Mesendoderm (in vitro differentiated cells): ENCODE measurements at regions not wholly inside any gene's neighbourhood (a gene's known extent, or its start where the extent isn't known, plus 50 kb on each side); places are given as distances from the start of the nearest gene placed in this dataset.

ENCODE experiments used
- DNase-seq: peaks from one replicate; pipeline ENCODE4 v3.0.0; 2013
- H2AK5ac ChIP-seq: 2 replicates; pipeline ENCODE4 v1.6.1; 2013; ENCODE audit warnings: low read length, inconsistent platforms
- H2BK120ac ChIP-seq: 2 replicates; pipeline ENCODE4 v1.6.1; 2013; ENCODE audit warnings: low read depth, mild to moderate bottlenecking, low read length, moderate library complexity, mixed read lengths
- H2BK15ac ChIP-seq: replicated peaks from 2 replicates; pipeline ENCODE4 v1.6.1; 2013; ENCODE audit warnings: low read depth, mild to moderate bottlenecking, moderate library complexity
- H2BK5ac ChIP-seq: 2 replicates; pipeline ENCODE4 v1.6.1; 2013; ENCODE audit warnings: low read length, inconsistent platforms
- H3K18ac ChIP-seq: 2 replicates; pipeline ENCODE4 v1.6.1; 2013; ENCODE audit warnings: mild to moderate bottlenecking, low read length, mixed read lengths
- H3K23ac ChIP-seq: one replicate; pipeline ENCODE4 v1.6.1; 2013; ENCODE audit warnings: low read length
- H3K27ac ChIP-seq: 2 replicates; pipeline ENCODE4 v1.5.1; 2013; ENCODE audit warnings: low read depth, mild to moderate bottlenecking, inconsistent platforms, low read length, moderate library complexity
- H3K27me3 ChIP-seq: 2 replicates; pipeline ENCODE4 v1.6.1; 2013; ENCODE audit warnings: low read length, control low read depth, mild to moderate bottlenecking, inconsistent platforms; ENCODE audit not compliant: insufficient read depth, poor library complexity
- H3K36me3 ChIP-seq: 2 replicates; pipeline ENCODE4 v1.6.1; 2013; ENCODE audit warnings: low read length, inconsistent platforms; ENCODE audit not compliant: control insufficient read depth, insufficient read depth
- H3K4ac ChIP-seq: one replicate; pipeline ENCODE4 v1.6.1; 2013; ENCODE audit warnings: low read depth, mild to moderate bottlenecking, low read length, moderate library complexity
- H3K4me1 ChIP-seq: 2 replicates; pipeline ENCODE4 v1.6.1; 2013; ENCODE audit warnings: low read depth, low read length, inconsistent platforms; ENCODE audit not compliant: control insufficient read depth
- H3K4me2 ChIP-seq: 2 replicates; pipeline ENCODE4 v1.6.1; 2013; ENCODE audit warnings: low read length
- H3K4me3 ChIP-seq: 2 replicates; pipeline ENCODE4 v1.5.1; 2013; ENCODE audit warnings: mild to moderate bottlenecking, low read length
- H3K56ac ChIP-seq: one replicate; pipeline ENCODE4 v1.6.1; 2013; ENCODE audit warnings: low read length
- H3K79me1 ChIP-seq: 2 replicates; pipeline ENCODE4 v1.6.1; 2013; ENCODE audit warnings: low read length, inconsistent platforms
- H3K79me2 ChIP-seq: 2 replicates; pipeline ENCODE4 v1.6.1; 2013; ENCODE audit warnings: mild to moderate bottlenecking, low read length; ENCODE audit not compliant: control insufficient read depth, insufficient read depth
- H3K9ac ChIP-seq: 2 replicates; pipeline ENCODE4 v1.6.1; 2013; ENCODE audit warnings: low read length, inconsistent platforms
- H4K5ac ChIP-seq: one replicate; pipeline ENCODE4 v1.6.1; 2013; ENCODE audit warnings: low read length
- H4K8ac ChIP-seq: one replicate; pipeline ENCODE4 v1.6.1; 2013; ENCODE audit warnings: low read depth, mild to moderate bottlenecking, control low read depth, low read length, moderate library complexity
- WGBS: extraction: QIAGEN DNeasy Blood & Tissue Kit; methylation state at CpG from one replicate; pipeline ENCODE4 v1.1.7; 2013; ENCODE audit warnings: low lambda C conversion rate, missing lambda C conversion rate; ENCODE audit not compliant: insufficient coverage; ENCODE audit errors: extremely low coverage; 5-methylcytosine and 5-hydroxymethylcytosine counted together

GRCh38 chr2:30341500-30342267 lies 105.4 kb upstream of the LCLAT1 start:
- no peak overlapping the region for H2BK120ac ChIP-seq
- H3K4ac ChIP-seq: no peak overlapping the region
- H2BK15ac ChIP-seq: no peak overlapping the region
- H3K4me2 ChIP-seq: no peak overlapping the region
- H4K5ac ChIP-seq: no peak overlapping the region
- H3K79me2 ChIP-seq: no peaks in the 10 kb centered on the region
- no peak overlapping the region for H3K23ac ChIP-seq
- H3K27me3 ChIP-seq: no peaks in the 10 kb centered on the region
- no peak overlapping the region for H3K56ac ChIP-seq
- no peaks in the 10 kb centered on the region for H3K79me1 ChIP-seq
- H3K9ac ChIP-seq: no peak overlapping the region
- no peak overlapping the region for H3K27ac ChIP-seq
- H4K8ac ChIP-seq: no peak overlapping the region
- no peak overlapping the region for H2BK5ac ChIP-seq
- peaks cover 4% of the 10 kb centered on the region for H3K4me1 ChIP-seq
- no peak for DNase-seq
- WGBS: no CpG with 5 or more reads among the region's 8 CpGs
- H2AK5ac ChIP-seq: no peak overlapping the region
- H3K36me3 ChIP-seq: no peaks in the 10 kb centered on the region
- H3K18ac ChIP-seq: no peak overlapping the region
- no peak overlapping the region for H3K4me3 ChIP-seq

DNA sequence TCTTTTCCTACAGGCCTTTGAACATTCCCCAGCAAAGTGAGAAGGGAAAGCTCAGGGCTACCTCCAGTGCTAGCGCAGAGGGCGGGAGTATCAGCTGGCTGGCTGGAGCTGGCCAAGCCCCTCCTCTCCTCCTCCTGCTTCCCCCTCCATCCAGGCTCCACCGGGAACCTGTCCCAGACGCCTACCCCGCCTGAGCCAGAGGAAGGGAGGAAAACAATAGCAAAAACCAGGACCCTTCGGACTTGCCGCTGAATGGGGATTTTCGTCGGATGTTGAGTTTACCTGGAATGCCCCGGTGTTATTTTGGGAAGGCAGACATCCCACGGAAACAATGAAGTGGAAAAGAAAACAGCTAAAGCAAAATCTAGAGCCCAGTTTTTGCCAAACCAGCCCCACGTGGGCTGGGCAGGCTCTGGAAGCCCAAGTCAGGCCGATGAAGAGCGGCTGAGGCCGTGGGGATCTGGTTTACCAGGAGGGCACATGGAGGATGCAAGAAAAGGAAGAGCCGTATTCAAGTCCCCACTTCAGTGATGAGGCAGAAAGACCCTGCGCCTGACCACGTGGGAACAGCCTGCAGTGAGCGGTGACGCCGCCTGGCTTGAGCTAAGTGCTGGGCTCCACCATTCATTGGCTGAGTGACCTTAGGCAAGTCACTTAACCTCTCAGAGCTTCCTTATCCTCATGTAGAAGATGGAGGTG lies 100.4 kb upstream of the LCLAT1 start:
- H3K9ac ChIP-seq: peak overlapping the region; percentile 41
- H2BK120ac ChIP-seq: no peak overlapping the region
- no peak overlapping the region for H2BK15ac ChIP-seq
- no peak overlapping the region for H4K5ac ChIP-seq
- peaks cover 9% of the 10 kb centered on the region for H3K4me1 ChIP-seq
- H3K27ac ChIP-seq: peak overlapping the region; percentile 22
- no peak overlapping the region for H3K4me2 ChIP-seq
- peak overlapping the region; percentile 37 for H3K4ac ChIP-seq
- H3K4me3 ChIP-seq: no peak overlapping the region
- no peak overlapping the region for H2AK5ac ChIP-seq
- DNase-seq: peak; percentile 86
- H3K18ac ChIP-seq: peak overlapping the region; percentile 21
- no CpG with 5 or more reads among the region's 21 CpGs for WGBS
- H3K56ac ChIP-seq: peak overlapping the region; percentile 75
- H3K79me2 ChIP-seq: no peaks in the 10 kb centered on the region
- no peak overlapping the region for H3K23ac ChIP-seq
- H3K79me1 ChIP-seq: no peaks in the 10 kb centered on the region
- no peaks in the 10 kb centered on the region for H3K27me3 ChIP-seq
- H2BK5ac ChIP-seq: no peak overlapping the region
- no peak overlapping the region for H4K8ac ChIP-seq
- H3K36me3 ChIP-seq: no peaks in the 10 kb centered on the region

- H3K79me1 ChIP-seq: no peaks in the 10 kb centered on the region
- H3K4me1 ChIP-seq: peaks cover 12% of the 10 kb centered on the region
- H2BK15ac ChIP-seq: peak overlapping the region; percentile 14
- H4K8ac ChIP-seq: no peak overlapping the region
- no peak for DNase-seq
- H3K4me2 ChIP-seq: no peak overlapping the region
- no peak overlapping the region for H3K23ac ChIP-seq
- no peak overlapping the region for H3K18ac ChIP-seq
- no peak overlapping the region for H2BK120ac ChIP-seq
- H3K9ac ChIP-seq: no peak overlapping the region
- H3K27ac ChIP-seq: no peak overlapping the region
- H3K79me2 ChIP-seq: no peaks in the 10 kb centered on the region
- peak overlapping the region; percentile 48 for H2AK5ac ChIP-seq
- no peak overlapping the region for H3K56ac ChIP-seq
- no peak overlapping the region for H2BK5ac ChIP-seq
- no peak overlapping the region for H4K5ac ChIP-seq
- WGBS: no CpG with 5 or more reads among the region's 3 CpGs
- H3K36me3 ChIP-seq: no peaks in the 10 kb centered on the region
- H3K4ac ChIP-seq: no peak overlapping the region
- H3K4me3 ChIP-seq: no peak overlapping the region
- H3K27me3 ChIP-seq: no peaks in the 10 kb centered on the region
Observed at GRCh38 chr2:30348825-30349224, 98.2 kb upstream of the LCLAT1 start.

DNA sequence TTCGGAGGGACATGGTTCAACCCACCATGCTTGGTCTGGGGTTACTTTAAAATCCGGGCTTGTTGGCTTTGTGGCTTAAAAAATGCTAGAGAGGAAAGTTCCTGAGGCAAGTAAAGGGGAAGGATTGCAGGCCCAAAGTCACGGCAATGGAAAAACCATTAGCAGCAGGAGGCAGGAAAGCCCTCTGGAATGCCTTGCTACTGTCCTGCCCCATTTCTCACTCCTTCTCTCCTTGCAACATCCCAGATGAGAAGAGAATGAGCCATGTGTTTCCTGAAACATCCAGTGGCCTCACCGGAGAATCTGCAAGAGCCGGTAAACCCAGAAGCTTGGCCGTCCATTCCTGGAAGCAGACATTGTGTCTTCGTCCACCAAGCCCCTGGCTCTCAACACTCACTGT lies 97.4 kb upstream of the LCLAT1 start:
- H3K4me1 ChIP-seq: peaks cover 12% of the 10 kb centered on the region
- H3K79me1 ChIP-seq: no peaks in the 10 kb centered on the region
- no peak overlapping the region for H4K5ac ChIP-seq
- H2BK5ac ChIP-seq: no peak overlapping the region
- peak; percentile 75 for DNase-seq
- no peak overlapping the region for H3K4ac ChIP-seq
- no peak overlapping the region for H3K4me3 ChIP-seq
- H3K4me2 ChIP-seq: no peak overlapping the region
- no peaks in the 10 kb centered on the region for H3K27me3 ChIP-seq
- H4K8ac ChIP-seq: no peak overlapping the region
- peak overlapping the region; percentile 13 for H3K27ac ChIP-seq
- no peaks in the 10 kb centered on the region for H3K79me2 ChIP-seq
- no peak overlapping the region for H3K23ac ChIP-seq
- peak overlapping the region; percentile 57 for H3K18ac ChIP-seq
- WGBS: no CpG with 5 or more reads among the region's 7 CpGs
- H2BK120ac ChIP-seq: no peak overlapping the region
- H2AK5ac ChIP-seq: no peak overlapping the region
- no peak overlapping the region for H3K9ac ChIP-seq
- H3K36me3 ChIP-seq: no peaks in the 10 kb centered on the region
- H2BK15ac ChIP-seq: no peak overlapping the region
- H3K56ac ChIP-seq: peak overlapping the region; percentile 50

DNA sequence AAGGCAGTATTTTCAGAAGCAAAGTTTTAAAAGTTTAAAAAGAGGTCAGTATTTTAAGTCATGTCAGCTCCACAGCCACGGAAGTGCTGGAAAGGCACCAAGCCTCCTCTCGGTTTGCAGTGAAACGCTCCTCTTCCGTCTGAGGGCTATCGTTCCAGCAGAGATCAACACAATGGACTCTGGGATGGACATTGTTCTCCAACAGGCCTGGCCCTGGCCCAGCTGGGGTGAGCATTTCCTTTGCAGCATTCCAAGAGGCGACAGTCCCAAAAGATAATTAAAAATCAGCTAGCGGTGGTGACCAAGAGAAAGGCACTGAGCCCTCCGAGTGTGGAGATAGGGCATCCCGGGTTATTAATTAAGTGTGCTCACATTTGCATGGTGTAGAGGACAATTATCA lies 95.9 kb upstream of the LCLAT1 start:
- Histone ChIP-seq H3K4me2 (no peak overlapping the region), H4K8ac (no peak overlapping the region), H3K79me2 (no peaks in the 10 kb centered on the region), H3K4ac (no peak overlapping the region), H3K36me3 (no peaks in the 10 kb centered on the region), H4K5ac (no peak overlapping the region), H3K27me3 (no peaks in the 10 kb centered on the region), H3K79me1 (no peaks in the 10 kb centered on the region), H2BK120ac (no peak overlapping the region), H3K56ac (peak overlapping the region; percentile 36), H3K23ac (no peak overlapping the region), H2BK5ac (peak overlapping the region; percentile 58), H2AK5ac (no peak overlapping the region), H3K18ac (no peak overlapping the region), H2BK15ac (no peak overlapping the region), H3K27ac (no peak overlapping the region), H3K9ac (no peak overlapping the region), H3K4me1 (peaks cover 11% of the 10 kb centered on the region), H3K4me3 (no peak overlapping the region)
- DNase-seq: peak; percentile 75
- no CpG with 5 or more reads among the region's 9 CpGs for WGBS
